ENCODE measurements at regions not wholly inside any gene's neighbourhood (a gene's known extent, or its start where the extent isn't known, plus 50 kb on each side); places are given as distances from the start of the nearest gene placed in this dataset.
"Not testable (repeated sequence)": the region's sequence is repeated elsewhere in the genome, so short reads cannot be mapped to it uniquely, and the experiment has no call there.

DNA sequence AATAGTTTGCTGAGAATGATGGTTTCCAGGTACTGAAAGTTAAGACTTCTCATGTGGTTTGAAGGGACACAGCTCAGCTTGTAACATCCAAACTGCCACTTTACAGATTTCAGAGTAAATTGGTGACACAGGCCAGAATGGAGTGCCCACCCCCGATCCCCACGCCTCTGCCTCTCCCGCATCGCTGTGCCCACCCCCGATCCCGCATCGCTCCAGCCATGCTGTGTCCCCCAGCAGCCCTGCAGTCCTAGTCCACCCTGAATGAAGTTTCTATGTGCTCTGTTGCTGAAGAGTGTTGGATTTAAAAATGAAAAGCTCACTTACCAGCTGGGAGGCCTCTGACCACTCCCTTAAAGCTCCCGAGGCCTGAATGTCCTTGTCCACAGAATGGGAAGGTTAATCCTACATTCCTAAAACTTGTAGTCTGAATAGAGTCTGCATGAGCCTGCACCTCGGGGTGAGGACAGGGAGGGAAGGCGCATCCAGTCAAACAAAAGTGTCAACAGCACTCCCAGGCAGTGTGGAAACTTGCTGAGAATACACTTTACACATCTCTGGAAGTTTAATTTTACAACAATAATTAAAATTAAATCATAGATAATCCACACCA lies 176.4 kb upstream of the ID2 start:
- Mint-ChIP-seq H3K27ac (ENCODE audit: unreplicated experiment) (no peak overlapping the region), H3K4me1 (ENCODE audit: low read depth, unreplicated experiment) (no peaks in the 10 kb centered on the region), H3K36me3 (ENCODE audit: unreplicated experiment) (peaks cover 11% of the 10 kb centered on the region), H3K4me3 (ENCODE audit: unreplicated experiment) (no peak overlapping the region), H3K9me3 (ENCODE audit: unreplicated experiment) (peaks cover 2% of the 10 kb centered on the region), H3K27me3 (ENCODE audit: unreplicated experiment) (peaks cover 2% of the 10 kb centered on the region)
- DNase-seq: no peak
- TF ChIP-seq, protein P1, sequence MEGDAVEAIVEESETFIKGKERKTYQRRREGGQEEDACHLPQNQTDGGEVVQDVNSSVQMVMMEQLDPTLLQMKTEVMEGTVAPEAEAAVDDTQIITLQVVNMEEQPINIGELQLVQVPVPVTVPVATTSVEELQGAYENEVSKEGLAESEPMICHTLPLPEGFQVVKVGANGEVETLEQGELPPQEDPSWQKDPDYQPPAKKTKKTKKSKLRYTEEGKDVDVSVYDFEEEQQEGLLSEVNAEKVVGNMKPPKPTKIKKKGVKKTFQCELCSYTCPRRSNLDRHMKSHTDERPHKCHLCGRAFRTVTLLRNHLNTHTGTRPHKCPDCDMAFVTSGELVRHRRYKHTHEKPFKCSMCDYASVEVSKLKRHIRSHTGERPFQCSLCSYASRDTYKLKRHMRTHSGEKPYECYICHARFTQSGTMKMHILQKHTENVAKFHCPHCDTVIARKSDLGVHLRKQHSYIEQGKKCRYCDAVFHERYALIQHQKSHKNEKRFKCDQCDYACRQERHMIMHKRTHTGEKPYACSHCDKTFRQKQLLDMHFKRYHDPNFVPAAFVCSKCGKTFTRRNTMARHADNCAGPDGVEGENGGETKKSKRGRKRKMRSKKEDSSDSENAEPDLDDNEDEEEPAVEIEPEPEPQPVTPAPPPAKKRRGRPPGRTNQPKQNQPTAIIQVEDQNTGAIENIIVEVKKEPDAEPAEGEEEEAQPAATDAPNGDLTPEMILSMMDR (IDR thresholded peaks at IDR 0.05; ENCODE audit: partially characterized antibody, unreplicated experiment): no peak

DNA sequence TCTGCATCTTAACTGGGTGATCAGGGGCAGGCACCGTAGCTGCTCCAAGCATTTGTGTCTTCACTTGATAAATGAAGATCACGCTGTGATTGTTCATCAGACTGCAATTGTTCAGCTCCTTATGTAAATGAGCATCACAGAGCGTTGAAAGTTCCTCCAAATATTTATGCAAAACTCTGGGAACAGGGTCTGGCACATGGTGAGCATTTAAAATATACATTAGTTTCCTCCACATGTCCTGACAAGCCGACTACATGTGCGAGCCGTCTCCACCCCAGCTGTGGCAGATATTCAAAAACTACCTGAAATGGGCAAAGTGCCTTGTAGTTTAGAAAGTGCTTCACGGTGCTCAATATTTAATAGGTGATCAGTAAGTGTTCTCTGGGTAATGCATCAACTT lies 175.1 kb upstream of the ID2 start:
- Mint-ChIP-seq H3K4me1 (ENCODE audit: low read depth, unreplicated experiment) (no peaks in the 10 kb centered on the region), H3K4me3 (ENCODE audit: unreplicated experiment) (no peak overlapping the region), H3K36me3 (ENCODE audit: unreplicated experiment) (peaks cover 11% of the 10 kb centered on the region), H3K9me3 (ENCODE audit: unreplicated experiment) (peaks cover 4% of the 10 kb centered on the region), H3K27me3 (ENCODE audit: unreplicated experiment) (peaks cover 2% of the 10 kb centered on the region), H3K27ac (ENCODE audit: unreplicated experiment) (no peak overlapping the region)
- TF ChIP-seq, protein P1 (IDR thresholded peaks at IDR 0.05; ENCODE audit: partially characterized antibody, unreplicated experiment): no peak
- DNase-seq: no peak

DNA sequence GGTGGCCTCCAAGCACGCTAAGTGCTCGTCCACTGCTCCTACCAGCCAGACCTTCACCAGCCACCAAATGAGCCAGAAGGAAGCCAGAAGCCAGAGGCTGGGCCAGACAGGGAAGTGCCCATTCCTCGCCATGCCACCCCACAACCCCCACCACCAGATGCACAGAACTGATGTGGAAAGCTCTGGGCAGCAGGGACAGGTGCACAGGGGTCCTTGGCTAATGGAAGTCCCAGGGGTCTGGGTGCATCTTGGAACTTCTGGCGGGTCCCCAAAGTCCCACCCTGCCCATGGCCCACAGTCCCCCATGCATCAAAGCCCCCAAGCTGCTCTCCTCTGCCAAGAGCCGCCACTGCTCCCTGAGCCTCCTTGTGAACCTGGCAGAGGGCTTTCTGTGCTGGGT lies 173.1 kb upstream of the ID2 start:
- Mint-ChIP-seq H3K36me3 (ENCODE audit: unreplicated experiment) (peaks cover 16% of the 10 kb centered on the region), H3K27ac (ENCODE audit: unreplicated experiment) (no peak overlapping the region), H3K4me1 (ENCODE audit: low read depth, unreplicated experiment) (no peaks in the 10 kb centered on the region), H3K27me3 (ENCODE audit: unreplicated experiment) (peaks cover 2% of the 10 kb centered on the region), H3K9me3 (ENCODE audit: unreplicated experiment) (peaks cover 8% of the 10 kb centered on the region), H3K4me3 (ENCODE audit: unreplicated experiment) (no peak overlapping the region)
- DNase-seq: no peak
- TF ChIP-seq, protein P1 (IDR thresholded peaks at IDR 0.05; ENCODE audit: partially characterized antibody, unreplicated experiment): no peak

DNA sequence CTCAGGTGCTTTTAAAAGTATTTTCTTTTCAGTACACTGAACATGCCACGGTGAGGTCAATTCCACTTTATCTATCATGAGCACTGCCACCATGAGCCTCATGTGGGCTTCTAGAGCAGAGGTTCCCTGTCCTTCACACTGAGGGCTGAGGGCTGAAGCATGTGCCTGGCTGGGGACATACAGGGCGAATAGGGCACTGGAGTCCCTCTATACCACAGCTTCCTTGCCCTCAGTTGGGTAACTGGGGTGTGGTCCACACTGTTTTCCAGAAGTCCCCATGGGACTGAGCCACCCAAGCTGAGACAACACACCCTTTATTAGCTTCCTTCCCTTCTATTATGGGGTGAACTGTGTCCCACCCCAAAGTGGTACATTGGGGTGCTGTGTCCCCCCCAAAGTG lies 172.2 kb upstream of the ID2 start:
- H3K27ac Mint-ChIP-seq (ENCODE audit: unreplicated experiment): no peak overlapping the region
- H3K4me3 Mint-ChIP-seq (ENCODE audit: unreplicated experiment): no peak overlapping the region
- H3K9me3 Mint-ChIP-seq (ENCODE audit: unreplicated experiment): peaks cover 10% of the 10 kb centered on the region
- TF ChIP-seq, protein P1 (IDR thresholded peaks at IDR 0.05; ENCODE audit: partially characterized antibody, unreplicated experiment): no peak
- peaks cover 16% of the 10 kb centered on the region for H3K36me3 Mint-ChIP-seq (ENCODE audit: unreplicated experiment)
- H3K4me1 Mint-ChIP-seq (ENCODE audit: low read depth, unreplicated experiment): no peaks in the 10 kb centered on the region
- H3K27me3 Mint-ChIP-seq (ENCODE audit: unreplicated experiment): peaks cover 2% of the 10 kb centered on the region
- no peak for DNase-seq

DNA sequence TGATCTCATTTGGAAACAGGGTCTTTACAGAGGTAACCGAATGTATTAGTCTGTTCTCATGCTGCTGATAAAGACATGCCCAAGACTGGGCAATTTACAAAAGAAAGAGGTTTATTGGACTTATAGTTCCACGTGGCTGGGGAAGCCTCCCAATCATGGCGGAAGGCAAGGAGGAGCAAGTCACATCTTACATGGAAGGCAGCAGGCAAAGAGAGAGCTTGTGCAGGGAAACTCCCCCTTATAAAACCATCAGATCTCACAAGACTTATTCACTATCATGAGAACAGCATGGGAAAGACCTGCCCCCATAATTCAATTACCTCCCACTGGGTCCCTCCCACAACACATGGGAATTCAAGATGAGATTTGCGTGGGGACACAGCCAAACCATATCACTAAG lies 171.8 kb upstream of the ID2 start:
- peaks cover 16% of the 10 kb centered on the region for H3K36me3 Mint-ChIP-seq (ENCODE audit: unreplicated experiment)
- H3K27ac Mint-ChIP-seq (ENCODE audit: unreplicated experiment); H3K27me3 Mint-ChIP-seq (ENCODE audit: unreplicated experiment); H3K4me3 Mint-ChIP-seq (ENCODE audit: unreplicated experiment); DNase-seq; H3K4me1 Mint-ChIP-seq (ENCODE audit: low read depth, unreplicated experiment): not testable (repeated sequence)
- peaks cover 11% of the 10 kb centered on the region for H3K9me3 Mint-ChIP-seq (ENCODE audit: unreplicated experiment)
